Stomach (tissue), 8 donors: ENCODE measurements at regions not wholly inside any gene's neighbourhood (a gene's known extent, or its start where the extent isn't known, plus 50 kb on each side); places are given as distances from the start of the nearest gene placed in this dataset.
A peak's percentile ranks its signal among the peaks of the same experiment; 100 is the strongest.

Experiments used
- DNase-seq, 2 donors: peaks; one replicate each; pipeline versions ENCODE4 v3.0.0 to v3.0.0-alpha.2; 2013 to 2019
- H3K27ac ChIP-seq, 5 donors: fragments of 200-600 bp in 4 of 5; sonication (generic) in 4 of 5; one replicate each; pipeline ENCODE4 v1.5.1; 2013 to 2019; ENCODE audit warnings: mild to moderate bottlenecking in 1 of 5, moderate library complexity in 1 of 5
- H3K27me3 ChIP-seq, 3 donors: fragments of 200-600 bp; sonication (generic); one replicate each; pipeline ENCODE4 v1.5.1; 2017 to 2019; ENCODE audit warnings: mixed run types in 1 of 3
- H3K36me3 ChIP-seq, 4 donors: fragments of 200-600 bp; sonication (generic); 1 replicate in 3 of 4; 2 replicates in 1 of 4; pipeline ENCODE4 v1.5.1; 2016 to 2019
- H3K4me1 ChIP-seq, 4 donors: fragments of 200-600 bp; sonication (generic); one replicate each; pipeline ENCODE4 v1.5.1; 2016 to 2019
- H3K4me3 ChIP-seq, 4 donors: fragments of 200-600 bp; sonication (generic) in 3 of 4; one replicate each; pipeline ENCODE4 v1.5.1; 2016 to 2019; ENCODE audit warnings: mild to moderate bottlenecking in 1 of 4
- H3K9me3 ChIP-seq, 4 donors: fragments of 200-600 bp; sonication (generic); one replicate each; pipeline ENCODE4 v1.5.1; 2016 to 2019
- EP300 ChIP-seq: sonication (generic); formaldehyde crosslinking; IDR thresholded peaks from one replicate; pipeline ENCODE4 v1.6.1; 2017; ENCODE audit warnings: antibody characterized with exemption
- POLR2A ChIP-seq, 4 donors: fragments of 450-650 bp; IDR thresholded peaks; one replicate each; pipeline ENCODE4 v1.6.1; 2016; ENCODE audit warnings: antibody characterized with exemption in 4 of 4, control low read depth in 2 of 4, mild to moderate bottlenecking in 1 of 4, moderate library complexity in 1 of 4
- POLR2AphosphoS5 ChIP-seq, 3 donors: sonication (generic); formaldehyde crosslinking; IDR thresholded peaks; one replicate each; pipeline ENCODE4 v1.6.1; 2016; ENCODE audit warnings: antibody characterized with exemption in 3 of 3
- WGBS, 5 donors: extraction: QIAGEN DNeasy Blood & Tissue Kit in 3 of 5; methylation state at CpG; one replicate each; pipeline versions ENCODE4 v1.1.5 to v1.1.7; 2013 to 2018; 5-methylcytosine and 5-hydroxymethylcytosine counted together
- intact Hi-C: fragments of 100-400 bp; cut with DNase I; formaldehyde crosslinking; loops from one replicate; pipeline ENCODE4 v1.15.1; 2023; ENCODE audit warnings: low total_unique reads
- TF ChIP-seq, protein P1 (sequence below), 7 experiments: fragments of 450-650 bp in 4 of 7; fragments of 200-600 bp in 3 of 7; sonication (generic) in 3 of 7; IDR thresholded peaks; one replicate each; pipeline ENCODE4 v1.5.1; 2016 to 2019; ENCODE audit warnings: antibody characterized with exemption in 7 of 7, control low read depth in 2 of 7, mild to moderate bottlenecking in 1 of 7
- donor health status: healthy with polysubstance abuse.
- donor health status: Bipolar disorder and iron deficiency.
- donor health status: healthy.

DNA sequence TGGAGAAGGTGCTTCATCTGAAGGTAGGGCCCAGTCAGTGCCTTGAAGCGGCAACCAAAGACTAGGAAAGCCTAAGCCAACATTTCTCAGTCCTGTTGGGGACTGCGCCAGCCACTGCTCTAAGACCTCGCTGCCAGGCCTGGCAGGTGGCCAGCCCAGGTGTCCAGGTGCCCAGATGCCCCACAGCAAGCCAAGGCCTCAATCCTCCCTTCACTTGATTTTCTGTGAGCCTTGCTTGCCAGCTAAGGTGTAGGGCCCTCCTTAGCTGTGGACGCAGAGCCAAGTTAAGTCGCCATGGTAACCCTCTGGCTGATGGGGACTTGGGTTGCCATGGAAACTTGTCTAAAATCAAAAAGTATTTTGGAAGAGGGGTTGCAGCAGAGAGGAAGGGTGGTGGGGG is 135.0 kb downstream of the NAV1 start:
- 57 to 87% (median 75%) methylated on average over 5 of the region's 5 CpGs for WGBS, 5 donors
- no peaks in the 10 kb centered on the region for H3K27me3 ChIP-seq
- DNase-seq = peak in 1 of 2 donors; percentile 80
- H3K4me1 ChIP-seq = peaks cover 26 to 50% (median 40%) of the 10 kb centered on the region in 4 donors
- H3K36me3 ChIP-seq = no peaks in the 10 kb centered on the region
- no peaks in the 10 kb centered on the region for H3K9me3 ChIP-seq
- no peak overlapping the region for H3K4me3 ChIP-seq
- peak overlapping the region in 1 of 5 donors; percentile 3 for H3K27ac ChIP-seq
- no peak for TF ChIP-seq EP300
- TF ChIP-seq POLR2A (IDR thresholded peaks at IDR 0.05) = no peak
- no peak for TF ChIP-seq POLR2AphosphoS5 (IDR thresholded peaks at IDR 0.05)
- TF ChIP-seq, protein P1, sequence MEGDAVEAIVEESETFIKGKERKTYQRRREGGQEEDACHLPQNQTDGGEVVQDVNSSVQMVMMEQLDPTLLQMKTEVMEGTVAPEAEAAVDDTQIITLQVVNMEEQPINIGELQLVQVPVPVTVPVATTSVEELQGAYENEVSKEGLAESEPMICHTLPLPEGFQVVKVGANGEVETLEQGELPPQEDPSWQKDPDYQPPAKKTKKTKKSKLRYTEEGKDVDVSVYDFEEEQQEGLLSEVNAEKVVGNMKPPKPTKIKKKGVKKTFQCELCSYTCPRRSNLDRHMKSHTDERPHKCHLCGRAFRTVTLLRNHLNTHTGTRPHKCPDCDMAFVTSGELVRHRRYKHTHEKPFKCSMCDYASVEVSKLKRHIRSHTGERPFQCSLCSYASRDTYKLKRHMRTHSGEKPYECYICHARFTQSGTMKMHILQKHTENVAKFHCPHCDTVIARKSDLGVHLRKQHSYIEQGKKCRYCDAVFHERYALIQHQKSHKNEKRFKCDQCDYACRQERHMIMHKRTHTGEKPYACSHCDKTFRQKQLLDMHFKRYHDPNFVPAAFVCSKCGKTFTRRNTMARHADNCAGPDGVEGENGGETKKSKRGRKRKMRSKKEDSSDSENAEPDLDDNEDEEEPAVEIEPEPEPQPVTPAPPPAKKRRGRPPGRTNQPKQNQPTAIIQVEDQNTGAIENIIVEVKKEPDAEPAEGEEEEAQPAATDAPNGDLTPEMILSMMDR (IDR thresholded peaks at IDR 0.05) = no peak
- intact Hi-C loops = no loop called here

DNA sequence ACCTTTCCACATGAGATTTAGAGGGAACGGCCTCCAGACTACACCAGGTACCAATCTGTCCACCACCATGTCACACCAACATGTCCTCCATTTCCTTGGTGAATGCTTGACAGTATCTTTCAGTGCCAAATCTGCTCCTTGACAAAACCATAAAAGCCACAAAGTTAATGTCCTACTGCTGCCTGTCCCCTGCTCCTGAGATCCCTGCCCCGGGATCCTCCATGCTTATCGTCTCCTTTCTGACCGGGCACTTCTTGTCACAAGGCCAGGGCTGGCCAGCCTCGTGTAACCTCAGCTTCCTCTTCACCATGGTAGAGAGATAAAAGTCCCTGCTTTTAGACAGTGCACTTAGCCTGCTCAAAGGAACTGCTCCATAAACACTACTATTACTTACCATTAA is 136.2 kb downstream of the NAV1 start:
- intact Hi-C loops = no loop called here
- Histone ChIP-seq H3K36me3 (no peaks in the 10 kb centered on the region), H3K27me3 (no peaks in the 10 kb centered on the region), H3K4me3 (no peak overlapping the region), H3K27ac (peak overlapping the region in 2 of 5 donors; percentile 75 to 76), H3K4me1 (peaks cover 26 to 53% (median 43%) of the 10 kb centered on the region in 4 donors), H3K9me3 (no peaks in the 10 kb centered on the region)
- peak in 1 of 2 donors; percentile 31 for DNase-seq
- WGBS, 5 donors = 27 to 64% (median 42%) methylated on average over 5 of the region's 5 CpGs
- TF ChIP-seq, protein P1 (IDR thresholded peaks at IDR 0.05) = no peak
- TF ChIP-seq POLR2AphosphoS5 (IDR thresholded peaks at IDR 0.05) (no peak), POLR2A (IDR thresholded peaks at IDR 0.05) (no peak), EP300 (no peak)

- TF ChIP-seq POLR2AphosphoS5 (IDR thresholded peaks at IDR 0.05) (no peak), EP300 (no peak), POLR2A (IDR thresholded peaks at IDR 0.05) (no peak)
- TF ChIP-seq, protein P1 (IDR thresholded peaks at IDR 0.05) = no peak
- WGBS, 5 donors = 0 to 15% (median 5%) methylated on average over 4 of the region's 4 CpGs
- Histone ChIP-seq H3K9me3 (no peaks in the 10 kb centered on the region), H3K4me1 (peaks cover 26 to 53% (median 43%) of the 10 kb centered on the region in 4 donors), H3K27me3 (no peaks in the 10 kb centered on the region), H3K4me3 (no peak overlapping the region), H3K27ac (peak overlapping the region; percentile 57 to 76 (median 73)), H3K36me3 (no peaks in the 10 kb centered on the region)
- intact Hi-C loops = no loop called here
- DNase-seq = peak; percentile 47 to 71
Measured at GRCh38 chr1:201676197-201676596, 137.3 kb downstream of the NAV1 start.

- Histone ChIP-seq H3K9me3 (no peaks in the 10 kb centered on the region), H3K27me3 (no peaks in the 10 kb centered on the region), H3K36me3 (no peaks in the 10 kb centered on the region), H3K4me3 (no peak overlapping the region), H3K4me1 (peaks cover 26 to 53% (median 43%) of the 10 kb centered on the region in 4 donors), H3K27ac (peak overlapping the region; percentile 57 to 76 (median 73))
- intact Hi-C loops = no loop called here
- peak in 1 of 2 donors; percentile 36 for DNase-seq
- WGBS, 5 donors = 78 to 95% (median 88%) methylated on average over 4 of the region's 4 CpGs
- no peak for TF ChIP-seq POLR2A (IDR thresholded peaks at IDR 0.05)
- TF ChIP-seq, protein P1 (IDR thresholded peaks at IDR 0.05) = no peak
- TF ChIP-seq POLR2AphosphoS5 (IDR thresholded peaks at IDR 0.05) = no peak
- TF ChIP-seq EP300 = no peak
Measured at GRCh38 chr1:201676641-201677040, 137.7 kb downstream of the NAV1 start.
